ENCODE measurements at regions not wholly inside any gene's neighbourhood (a gene's known extent, or its start where the extent isn't known, plus 50 kb on each side); places are given as distances from the start of the nearest gene placed in this dataset. TPM values are rescaled to one million over a fixed set of nuclear protein-coding genes. Genes with fewer than 3 reads are reported as not detected.
A peak's percentile ranks its signal among the peaks of the same experiment; 100 is the strongest.

DNA sequence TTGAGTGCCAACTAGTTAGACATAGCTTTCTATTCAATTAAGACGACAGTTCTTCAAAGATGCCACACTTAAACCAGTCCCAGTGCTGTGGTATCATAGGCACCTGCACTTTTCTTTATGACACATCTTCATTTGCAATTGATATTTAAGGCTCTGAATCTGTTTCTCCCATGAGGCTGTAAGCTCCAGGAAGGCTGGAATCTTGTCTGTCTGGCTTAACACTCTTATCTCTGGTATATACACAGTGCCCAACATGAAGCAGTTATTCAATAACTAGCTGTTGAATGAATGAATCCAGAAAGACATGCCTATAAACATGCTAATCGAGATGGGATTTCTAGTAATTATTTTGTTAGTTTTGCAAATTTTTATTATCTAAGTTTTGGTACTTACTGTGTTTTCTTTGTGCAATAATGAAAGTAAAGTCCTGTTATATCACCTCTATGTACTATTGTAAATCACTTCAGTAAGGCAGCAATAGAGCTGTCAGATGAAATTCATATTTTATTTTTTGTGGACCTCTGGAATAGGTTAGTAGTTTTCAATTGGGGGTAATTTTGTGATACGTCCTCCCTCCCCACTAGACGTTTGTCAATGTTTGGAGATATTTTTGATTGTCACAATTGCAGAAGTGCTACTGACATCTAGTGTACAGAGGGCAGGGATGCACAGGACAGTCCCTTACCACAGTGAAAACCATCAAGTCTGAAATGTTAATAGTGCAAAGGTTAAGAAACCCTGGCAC is 51.3 kb upstream of the STEAP4 start:
- Histone ChIP-seq H3K4me1 (ENCODE audit: control insufficient read depth, insufficient read depth, low read depth, low read length) (no peaks in the 10 kb centered on the region), H3K18ac (ENCODE audit: low read depth in 1 of 2, low read length in 2 of 2) (no peak overlapping the region), H2BK12ac (ENCODE audit: low read length in 2 of 2) (no peak overlapping the region), H3K4me2 (ENCODE audit: low read length, poor library complexity, severe bottlenecking) (no peak overlapping the region), H2BK5ac (ENCODE audit: low read depth, low read length, poor library complexity, severe bottlenecking) (no peak overlapping the region), H3K79me1 (replicated peaks; ENCODE audit: low read length, poor library complexity, severe bottlenecking) (no peaks in the 10 kb centered on the region), H2AK5ac (ENCODE audit: low read length, severe bottlenecking) (no peak overlapping the region), H3K27ac (ENCODE audit: low read length, poor library complexity, severe bottlenecking) (no peak overlapping the region), H2AFZ (ENCODE audit: low read depth, low read length) (no peak overlapping the region), H3K27me3 (ENCODE audit: control insufficient read depth in 1 of 2, insufficient read depth in 1 of 2, low read length in 2 of 2) (peaks cover 0 to 8% of the 10 kb centered on the region in 2 experiments), H2BK15ac (ENCODE audit: low read depth, poor library complexity, severe bottlenecking) (no peak overlapping the region), H3K9ac (ENCODE audit: low read length) (peak overlapping the region; percentile 63), H3K4me3 (ENCODE audit: insufficient read depth in 1 of 2, low read depth in 1 of 2, low read length in 2 of 2) (peak overlapping the region in 1 of 2 experiments; percentile 27), H4K8ac (ENCODE audit: low read length) (no peak overlapping the region), H2BK120ac (ENCODE audit: low read depth, low read length) (no peak overlapping the region), H3K23ac (ENCODE audit: low read length in 2 of 2) (no peak overlapping the region), H3K4ac (ENCODE audit: low read depth in 1 of 2, low read length in 2 of 2) (no peak overlapping the region), H3K14ac (ENCODE audit: low read length in 2 of 2) (no peak overlapping the region), H3K36me3 (ENCODE audit: control insufficient read depth in 1 of 2, insufficient read depth in 2 of 2, low read depth in 1 of 2, low read length in 2 of 2) (no peaks in the 10 kb centered on the region), H3K9me3 (ENCODE audit: control insufficient read depth, low read length) (no peaks in the 10 kb centered on the region), H4K91ac (ENCODE audit: low read length) (no peak overlapping the region)
- WGBS = 61% methylated on average over 3 of the region's 4 CpGs
- DNase-seq = no peak

DNA sequence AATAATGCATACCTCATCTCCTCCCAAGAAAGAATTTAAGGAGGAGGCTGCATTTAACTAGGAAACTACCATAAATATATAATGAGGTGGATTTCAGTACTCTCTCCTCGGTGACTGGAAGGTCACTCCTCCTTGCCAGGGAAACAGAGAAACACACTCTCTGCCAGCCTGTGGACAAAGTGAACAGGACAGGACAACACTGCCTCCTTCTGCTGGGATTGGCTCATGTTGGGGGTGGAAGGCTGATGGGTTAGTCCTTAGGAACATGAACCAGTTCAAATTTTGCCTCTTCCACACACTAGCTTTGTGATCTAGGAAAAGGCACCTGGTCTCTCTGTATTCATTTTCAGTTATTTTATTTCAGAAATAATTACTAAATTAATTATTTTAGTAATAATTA is 50.6 kb upstream of the STEAP4 start:
- no peak overlapping the region for H3K23ac ChIP-seq (ENCODE audit: low read length in 2 of 2)
- DNase-seq = no peak
- H3K9ac ChIP-seq (ENCODE audit: low read length) = no peak overlapping the region
- H3K4me1 ChIP-seq (ENCODE audit: control insufficient read depth, insufficient read depth, low read depth, low read length) = no peaks in the 10 kb centered on the region
- no peak overlapping the region for H3K4me2 ChIP-seq (ENCODE audit: low read length, poor library complexity, severe bottlenecking)
- WGBS = 40% methylated on average over 1 of the region's 1 CpG
- no peak overlapping the region for H3K4me3 ChIP-seq (ENCODE audit: insufficient read depth in 1 of 2, low read depth in 1 of 2, low read length in 2 of 2)
- no peak overlapping the region for H2BK120ac ChIP-seq (ENCODE audit: low read depth, low read length)
- no peak overlapping the region for H2AK5ac ChIP-seq (ENCODE audit: low read length, severe bottlenecking)
- H2BK12ac ChIP-seq (ENCODE audit: low read length in 2 of 2) = no peak overlapping the region
- H4K91ac ChIP-seq (ENCODE audit: low read length) = no peak overlapping the region
- H2AFZ ChIP-seq (ENCODE audit: low read depth, low read length) = no peak overlapping the region
- no peak overlapping the region for H3K18ac ChIP-seq (ENCODE audit: low read depth in 1 of 2, low read length in 2 of 2)
- H4K8ac ChIP-seq (ENCODE audit: low read length) = no peak overlapping the region
- H3K4ac ChIP-seq (ENCODE audit: low read depth in 1 of 2, low read length in 2 of 2) = no peak overlapping the region
- no peaks in the 10 kb centered on the region for H3K79me1 ChIP-seq (replicated peaks; ENCODE audit: low read length, poor library complexity, severe bottlenecking)
- no peak overlapping the region for H2BK5ac ChIP-seq (ENCODE audit: low read depth, low read length, poor library complexity, severe bottlenecking)
- no peaks in the 10 kb centered on the region for H3K36me3 ChIP-seq (ENCODE audit: control insufficient read depth in 1 of 2, insufficient read depth in 2 of 2, low read depth in 1 of 2, low read length in 2 of 2)
- H2BK15ac ChIP-seq (ENCODE audit: low read depth, poor library complexity, severe bottlenecking) = no peak overlapping the region
- peaks cover 0 to 9% of the 10 kb centered on the region in 2 experiments for H3K27me3 ChIP-seq (ENCODE audit: control insufficient read depth in 1 of 2, insufficient read depth in 1 of 2, low read length in 2 of 2)
- no peak overlapping the region for H3K14ac ChIP-seq (ENCODE audit: low read length in 2 of 2)
- H3K27ac ChIP-seq (ENCODE audit: low read length, poor library complexity, severe bottlenecking) = no peak overlapping the region
- no peaks in the 10 kb centered on the region for H3K9me3 ChIP-seq (ENCODE audit: control insufficient read depth, low read length)

Small RNA genes in the stretch of these regions (small RNA-seq; reads per million reads assigned to genes)
- gene EIF4A1P13 (ENCODE audit: low read depth) = not detected
- not detected for gene RF00272 (ENCODE audit: low read depth)

All from mesenchymal stem cell (in vitro differentiated cells and primary cell).